GM06990 (cell line): ENCODE measurements at regions not wholly inside any gene's neighbourhood (a gene's known extent, or its start where the extent isn't known, plus 50 kb on each side); places are given as distances from the start of the nearest gene placed in this dataset.
"Not testable (repeated sequence)": the region's sequence is repeated elsewhere in the genome, so short reads cannot be mapped to it uniquely, and the experiment has no call there.

Experiments used
- DNase-seq: peaks from one replicate; pipeline ENCODE4 v3.0.0-alpha.2; 2011; ENCODE audit not compliant: insufficient read length; ENCODE audit errors: extremely low read depth
- H3K27me3 ChIP-seq: replicated peaks from 2 replicates; pipeline ENCODE4 v1.6.0; 2011; ENCODE audit warnings: low read length; ENCODE audit not compliant: control insufficient read depth, insufficient read depth
- H3K36me3 ChIP-seq: 2 replicates; pipeline ENCODE4 v1.5.1; 2011; ENCODE audit warnings: low read length; ENCODE audit not compliant: control insufficient read depth, insufficient read depth
- H3K4me3 ChIP-seq: replicated peaks from 2 replicates; pipeline ENCODE4 v1.5.1; 2011; ENCODE audit warnings: low read depth, mild to moderate bottlenecking, control low read depth, low read length
- CTCF ChIP-seq: IDR thresholded peaks from 2 replicates; pipeline ENCODE4 v1.5.1; 2011; ENCODE audit warnings: low read length, control low read depth, mild to moderate bottlenecking, inconsistent platforms; ENCODE audit not compliant: insufficient read depth, poor library complexity, severe bottlenecking

GRCh38 chr15:61339516-61339915 lies 110.4 kb upstream of the RORA start:
- Histone ChIP-seq H3K4me3 (no peak overlapping the region), H3K36me3 (no peaks in the 10 kb centered on the region), H3K27me3 (no peaks in the 10 kb centered on the region)
- no peak for DNase-seq
- no peak for TF ChIP-seq CTCF

DNA sequence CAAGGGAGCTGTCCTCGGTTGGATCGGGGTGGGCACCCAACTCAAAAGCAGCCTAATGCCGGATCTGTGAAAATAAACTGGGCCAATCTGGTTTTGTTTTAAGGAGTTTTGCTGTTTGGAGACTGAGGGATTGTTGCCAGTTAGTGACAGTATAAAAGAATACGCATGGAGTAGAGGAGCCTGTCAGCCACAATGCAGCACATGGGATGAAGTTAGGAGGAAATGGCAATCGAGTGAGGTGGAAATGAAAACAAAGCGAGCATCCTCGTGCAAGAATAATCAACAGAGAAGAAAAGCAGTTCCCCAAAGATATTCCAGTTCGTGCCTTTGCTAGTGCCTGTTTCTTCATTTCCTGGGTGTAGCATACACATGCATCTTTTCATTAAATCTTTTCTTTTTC lies 108.4 kb upstream of the RORA start:
- no peaks in the 10 kb centered on the region; the same call in 1 of the 2 replicates for H3K27me3 ChIP-seq
- DNase-seq, result no peak
- no peak for TF ChIP-seq CTCF
- no peaks in the 10 kb centered on the region for H3K36me3 ChIP-seq
- no peak overlapping the region for H3K4me3 ChIP-seq

DNA sequence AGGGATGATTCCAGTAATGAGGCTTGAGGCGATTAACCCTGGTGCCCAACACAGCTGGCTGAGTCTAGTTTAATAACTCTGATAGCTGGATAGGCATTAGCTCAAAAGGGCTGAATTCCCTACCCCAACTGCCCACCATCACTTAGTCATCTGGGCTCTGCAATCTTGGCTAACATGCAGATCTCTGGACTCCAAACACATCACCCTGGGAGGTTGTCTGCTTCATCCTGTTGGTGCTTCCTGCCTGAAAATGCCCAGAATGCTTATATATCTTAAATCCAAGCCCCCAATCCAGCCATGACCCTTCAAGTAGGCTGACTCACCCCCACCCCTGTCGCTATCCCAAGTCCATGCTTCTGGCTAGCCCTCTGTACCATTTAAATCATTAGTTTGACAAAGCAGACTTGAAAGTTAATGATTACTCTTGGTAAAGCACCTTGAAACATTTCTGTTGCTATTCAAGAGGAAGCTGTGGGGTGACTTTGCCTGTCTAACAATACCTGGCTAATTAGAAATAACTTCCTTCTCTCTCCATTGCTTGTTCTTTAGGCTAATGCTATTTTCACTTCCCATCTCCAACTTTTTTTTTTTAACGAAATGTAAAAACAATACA lies 107.0 kb upstream of the RORA start:
- H3K4me3 ChIP-seq, result no peak overlapping the region
- no peaks in the 10 kb centered on the region; the same call in 1 of the 2 replicates for H3K27me3 ChIP-seq
- no peak for TF ChIP-seq CTCF
- no peak for DNase-seq
- no peaks in the 10 kb centered on the region for H3K36me3 ChIP-seq

DNA sequence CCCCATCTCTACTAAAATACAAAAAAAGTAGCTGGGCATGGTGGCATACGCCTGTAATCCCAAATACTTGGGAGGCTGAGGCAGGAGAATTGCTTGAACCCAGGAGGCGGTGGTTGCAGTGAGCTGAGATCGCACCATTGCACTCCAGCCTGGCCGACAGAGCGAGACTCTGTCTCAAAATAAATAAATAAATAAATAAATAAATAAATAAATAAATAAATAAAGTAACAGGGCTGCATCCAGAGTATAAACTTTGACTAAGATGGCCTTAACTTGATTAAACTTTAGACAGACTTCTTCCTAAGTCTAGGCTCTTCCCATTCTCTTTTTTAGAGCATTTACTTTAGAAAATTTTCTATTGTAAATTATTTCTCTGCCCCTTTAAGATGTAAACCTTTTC lies 105.6 kb upstream of the RORA start:
- H3K27me3 ChIP-seq, H3K36me3 ChIP-seq, DNase-seq, H3K4me3 ChIP-seq: not testable (repeated sequence)

- H3K27me3 ChIP-seq, result no peaks in the 10 kb centered on the region; the same call in 1 of the 2 replicates
- no peak for DNase-seq
- H3K4me3 ChIP-seq, result no peak overlapping the region
- no peaks in the 10 kb centered on the region for H3K36me3 ChIP-seq
- TF ChIP-seq CTCF, result no peak
These were observed 101.9 kb upstream of the RORA start for GRCh38 chr15:61331019-61331418.

DNA sequence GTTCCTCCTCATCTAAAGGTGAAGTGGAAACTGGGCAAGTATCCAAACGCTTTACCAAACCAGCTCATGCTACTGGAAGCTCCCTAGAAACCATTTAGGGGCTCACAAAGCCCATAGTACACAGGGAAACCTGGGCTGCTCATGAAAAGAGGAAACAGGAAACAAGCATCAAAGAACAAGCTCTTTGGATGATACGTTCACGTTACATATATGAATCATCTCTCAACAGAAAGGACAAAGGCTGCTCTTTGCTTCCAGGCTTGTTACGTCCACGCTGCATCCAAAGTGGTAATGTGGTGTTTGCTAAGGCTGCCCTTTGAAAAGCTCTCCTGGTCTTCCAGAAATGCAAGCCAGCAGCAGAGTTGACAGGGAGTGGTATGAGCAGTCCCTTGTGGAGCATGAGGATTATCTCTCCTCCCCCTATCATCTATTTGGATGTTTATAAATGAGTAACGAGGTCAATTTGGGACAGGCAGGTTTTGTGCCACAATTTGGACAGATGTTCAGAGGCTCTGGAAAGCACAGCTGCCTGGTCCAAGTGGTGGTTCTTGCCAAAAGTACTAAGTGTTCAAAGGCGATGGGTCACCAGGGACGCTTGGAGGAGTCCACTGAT lies 98.0 kb upstream of the RORA start:
- H3K36me3 ChIP-seq, result no peaks in the 10 kb centered on the region
- no peak for TF ChIP-seq CTCF
- peak; percentile 18 for DNase-seq
- no peak overlapping the region for H3K4me3 ChIP-seq
- H3K27me3 ChIP-seq, result no peaks in the 10 kb centered on the region
